GM19468 (cell line): ENCODE measurements at regions not wholly inside any gene's neighbourhood (a gene's known extent, or its start where the extent isn't known, plus 50 kb on each side); places are given as distances from the start of the nearest gene placed in this dataset.
"Not testable (repeated sequence)": the region's sequence is repeated elsewhere in the genome, so short reads cannot be mapped to it uniquely, and the experiment has no call there.

ENCODE experiments used
- ATAC-seq: cut with Tn5 transposase; IDR thresholded peaks from one replicate; pipeline ENCODE4 v1.9.1; 2021; ENCODE audit warnings: mild to moderate bottlenecking, moderate library complexity, moderate number of reproducible peaks; ENCODE audit not compliant: unreplicated experiment; ENCODE audit errors: extremely low read depth

DNA sequence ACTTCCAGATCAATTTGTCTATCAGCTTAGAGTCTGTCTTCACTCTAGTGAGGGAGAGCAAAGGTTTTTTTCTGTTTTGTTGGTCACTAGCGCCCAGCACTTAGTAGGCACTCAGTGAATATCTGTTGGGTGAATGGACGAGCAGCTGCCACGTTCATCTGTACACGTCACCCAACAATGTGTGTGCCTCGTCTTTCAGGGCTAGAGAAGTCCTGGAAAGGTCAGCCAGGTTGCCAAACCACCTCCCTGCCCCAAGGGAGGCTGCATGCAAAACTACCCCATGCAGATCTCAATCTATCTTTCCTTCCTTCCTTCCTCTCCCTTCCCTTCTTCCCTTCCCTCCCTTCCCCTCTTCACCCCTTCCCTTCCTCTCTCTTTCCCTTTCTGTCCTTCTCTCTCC, 340.9 kb downstream of the SOX9 start:
- no peak for ATAC-seq

- no peak for ATAC-seq
Measured at GRCh38 chr17:72462407-72462806, 341.6 kb downstream of the SOX9 start.

- ATAC-seq: no peak
Measured at GRCh38 chr17:72462814-72463213, 342.0 kb downstream of the SOX9 start.

- ATAC-seq: no peak
Measured at GRCh38 chr17:72463287-72464102, 342.7 kb downstream of the SOX9 start.

- ATAC-seq: not testable (repeated sequence)
Measured at GRCh38 chr17:72464221-72464620, 343.4 kb downstream of the SOX9 start.

DNA sequence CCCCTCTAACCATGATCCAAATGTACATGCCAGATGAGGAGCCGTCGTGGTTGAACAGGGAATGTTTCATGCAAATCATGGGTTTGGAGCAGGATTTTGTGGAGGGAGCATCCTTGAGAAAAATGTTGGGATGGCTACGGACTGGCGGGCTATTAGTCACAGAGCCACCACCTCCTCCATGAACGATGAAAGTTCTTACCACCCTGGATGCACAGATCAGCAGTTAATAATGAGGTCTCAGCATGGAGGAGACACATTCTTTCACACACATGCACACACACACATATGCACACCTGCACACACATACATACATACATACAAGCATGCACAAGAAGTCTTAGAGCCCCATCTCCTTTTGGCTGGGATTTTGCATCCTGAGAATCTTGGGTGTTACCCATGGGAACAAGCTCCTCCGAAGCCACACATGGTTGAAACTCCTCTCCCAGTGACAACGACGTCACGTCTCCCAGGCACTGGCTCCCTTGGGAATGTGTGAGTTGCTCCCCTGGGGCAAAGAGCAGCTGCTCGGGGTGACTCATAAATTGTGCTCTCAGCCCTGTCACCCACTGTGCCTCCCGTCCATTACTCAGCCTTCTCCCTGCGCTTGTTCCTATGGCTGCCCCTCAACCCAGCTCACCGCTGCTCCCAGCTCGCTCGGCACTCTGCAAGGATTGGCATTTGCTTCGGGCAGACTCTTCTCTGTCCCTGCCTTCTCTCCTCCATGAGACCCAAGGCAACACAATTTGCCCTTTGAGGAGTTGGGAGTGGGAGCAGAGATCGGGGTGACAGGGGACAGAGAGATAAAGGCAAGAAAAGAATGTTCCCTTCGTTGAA, 344.6 kb downstream of the SOX9 start:
- no peak for ATAC-seq

DNA sequence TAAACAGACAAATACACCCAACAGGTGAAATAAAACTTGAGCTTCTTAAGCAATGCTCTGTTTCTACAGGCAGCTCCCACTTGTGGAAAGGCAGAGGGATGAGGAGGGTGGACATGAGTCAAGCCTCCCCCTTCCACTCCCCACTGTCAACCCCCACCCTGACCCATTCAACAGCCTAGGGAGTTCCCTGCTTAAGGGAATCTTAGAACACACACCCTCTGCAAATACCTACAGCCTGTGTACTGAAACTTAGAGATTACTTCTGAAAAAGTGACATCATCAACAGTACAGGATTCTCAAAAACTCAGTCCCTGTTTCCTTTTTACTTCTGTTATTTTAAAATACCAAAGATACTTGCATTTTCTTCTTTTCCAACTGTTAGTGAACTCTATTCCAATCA, 345.4 kb downstream of the SOX9 start:
- ATAC-seq: peak; percentile 41

DNA sequence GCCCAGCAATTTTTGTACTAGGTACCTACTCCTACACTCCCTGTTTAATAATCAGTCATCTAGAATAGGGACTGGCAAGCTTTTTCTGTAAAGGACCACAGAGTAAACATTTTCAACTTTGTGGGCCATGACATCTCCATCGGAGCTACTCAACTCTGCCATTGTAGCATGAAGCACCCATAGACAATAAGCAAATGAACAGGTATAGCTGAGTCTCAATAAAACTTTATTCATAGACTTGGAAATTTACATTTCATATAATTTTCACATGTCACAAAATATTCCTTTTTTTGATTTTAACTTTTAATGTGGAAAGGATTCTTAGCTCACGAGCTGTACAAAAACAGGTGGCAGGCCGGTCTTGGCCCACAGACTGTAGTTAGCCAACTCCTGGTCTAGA, 345.8 kb downstream of the SOX9 start:
- no peak for ATAC-seq

DNA sequence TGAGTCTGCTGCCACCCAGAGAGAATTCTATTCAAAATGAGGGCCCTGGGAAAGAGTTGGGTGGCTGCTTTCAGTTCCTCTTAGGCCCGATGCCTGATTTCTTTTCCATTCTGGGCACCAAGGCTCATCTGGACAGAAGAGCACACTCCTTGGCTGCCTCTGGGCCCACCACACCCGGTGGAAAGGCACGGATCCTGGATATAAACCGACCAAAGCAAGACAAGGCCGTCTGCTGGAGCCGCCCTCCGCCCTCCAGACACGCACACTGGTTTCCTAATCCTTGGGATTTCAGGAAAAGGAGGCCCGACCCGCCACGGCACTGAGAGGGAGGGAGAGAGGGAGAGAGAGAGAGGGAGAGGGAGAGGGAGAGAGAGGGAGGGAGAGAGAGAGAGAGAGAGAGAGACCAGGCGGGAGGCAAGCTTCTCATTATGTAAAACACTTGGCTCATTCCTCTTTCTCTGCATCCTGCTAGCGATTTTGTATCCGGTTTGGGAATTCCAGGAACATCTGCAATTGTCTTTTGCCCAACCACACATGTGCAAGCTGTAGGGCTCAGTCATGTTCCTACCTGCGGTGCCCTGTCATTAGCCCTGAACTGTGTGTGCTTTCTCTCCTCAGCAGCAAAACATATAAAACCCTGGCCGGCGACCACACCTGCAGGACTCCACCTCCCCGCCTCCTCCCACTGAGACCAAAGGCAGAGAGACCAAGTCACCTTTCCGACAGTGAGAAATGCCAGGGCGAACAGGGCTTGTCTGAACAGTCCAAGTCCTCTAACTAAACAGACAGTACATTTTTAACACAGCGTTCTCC, 347.2 kb downstream of the SOX9 start:
- no peak for ATAC-seq

- no peak for ATAC-seq
Measured at GRCh38 chr17:72468841-72469240, 348.0 kb downstream of the SOX9 start.

- no peak for ATAC-seq
Measured at GRCh38 chr17:72470121-72470705, 349.4 kb downstream of the SOX9 start.

DNA sequence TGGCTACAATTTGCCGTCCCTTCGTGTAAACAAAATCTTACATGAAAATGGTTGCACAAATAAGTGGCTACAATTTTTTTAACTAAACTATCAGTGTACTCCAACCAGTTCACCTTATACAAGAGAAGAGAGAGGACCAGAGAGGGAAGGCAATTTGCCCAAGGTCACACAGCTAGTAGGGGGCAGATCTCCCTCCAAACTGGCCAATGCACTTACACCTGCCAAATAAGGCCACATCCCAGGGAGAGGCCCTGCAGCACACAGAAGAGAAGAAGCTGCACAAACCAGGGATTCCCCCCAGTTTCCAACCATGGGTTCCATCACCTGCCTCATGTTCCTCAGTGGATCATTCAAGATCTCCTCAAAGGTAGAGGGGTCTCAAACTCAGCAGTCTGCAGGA, 349.9 kb downstream of the SOX9 start:
- no peak for ATAC-seq

- no peak for ATAC-seq
Measured at GRCh38 chr17:72471296-72471695, 350.5 kb downstream of the SOX9 start.

- no peak for ATAC-seq
Measured at GRCh38 chr17:72472106-72472505, 351.3 kb downstream of the SOX9 start.

DNA sequence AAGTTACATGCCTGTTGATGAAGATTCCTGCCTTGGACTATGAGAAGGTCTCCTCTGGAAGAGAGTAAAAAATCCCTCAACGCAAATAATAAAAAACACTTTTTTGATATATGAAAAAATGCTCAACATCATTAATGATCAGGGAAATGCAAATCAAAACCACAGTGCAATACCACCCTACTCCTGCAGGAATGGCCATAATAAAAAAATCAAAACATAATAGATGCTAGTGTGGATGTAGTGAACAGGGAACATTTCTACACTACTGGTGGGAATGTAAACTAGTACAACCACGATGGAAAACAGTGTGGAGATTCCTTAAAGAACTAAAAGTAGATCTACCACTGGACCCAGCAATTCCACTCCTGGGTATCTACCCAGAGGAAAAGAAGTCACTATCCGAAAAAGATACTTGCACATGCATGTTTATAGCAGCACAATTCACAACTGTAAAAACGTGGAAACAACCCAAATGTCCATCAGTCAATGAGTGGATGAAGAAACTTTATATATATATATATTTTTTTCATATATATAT, 352.1 kb downstream of the SOX9 start:
- ATAC-seq: not testable (repeated sequence)

DNA sequence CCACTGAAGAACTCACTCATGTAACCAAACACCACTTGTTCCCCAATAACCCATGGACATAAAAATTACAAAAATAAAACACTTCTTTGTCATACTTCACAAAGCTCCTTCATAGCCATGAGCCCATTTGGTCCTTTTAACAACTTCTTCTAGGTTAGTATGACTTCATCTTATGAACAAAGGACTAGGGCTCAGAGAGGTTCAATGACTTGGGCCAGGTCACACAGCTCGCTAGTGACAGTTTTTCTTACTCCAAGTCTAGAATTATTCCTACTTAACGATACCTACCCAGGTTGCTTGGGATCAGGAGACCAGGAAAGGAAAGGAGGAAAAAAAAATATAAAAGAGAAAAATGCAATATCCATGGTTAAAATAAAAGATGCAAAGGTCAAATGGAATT, 353.4 kb downstream of the SOX9 start:
- no peak for ATAC-seq

DNA sequence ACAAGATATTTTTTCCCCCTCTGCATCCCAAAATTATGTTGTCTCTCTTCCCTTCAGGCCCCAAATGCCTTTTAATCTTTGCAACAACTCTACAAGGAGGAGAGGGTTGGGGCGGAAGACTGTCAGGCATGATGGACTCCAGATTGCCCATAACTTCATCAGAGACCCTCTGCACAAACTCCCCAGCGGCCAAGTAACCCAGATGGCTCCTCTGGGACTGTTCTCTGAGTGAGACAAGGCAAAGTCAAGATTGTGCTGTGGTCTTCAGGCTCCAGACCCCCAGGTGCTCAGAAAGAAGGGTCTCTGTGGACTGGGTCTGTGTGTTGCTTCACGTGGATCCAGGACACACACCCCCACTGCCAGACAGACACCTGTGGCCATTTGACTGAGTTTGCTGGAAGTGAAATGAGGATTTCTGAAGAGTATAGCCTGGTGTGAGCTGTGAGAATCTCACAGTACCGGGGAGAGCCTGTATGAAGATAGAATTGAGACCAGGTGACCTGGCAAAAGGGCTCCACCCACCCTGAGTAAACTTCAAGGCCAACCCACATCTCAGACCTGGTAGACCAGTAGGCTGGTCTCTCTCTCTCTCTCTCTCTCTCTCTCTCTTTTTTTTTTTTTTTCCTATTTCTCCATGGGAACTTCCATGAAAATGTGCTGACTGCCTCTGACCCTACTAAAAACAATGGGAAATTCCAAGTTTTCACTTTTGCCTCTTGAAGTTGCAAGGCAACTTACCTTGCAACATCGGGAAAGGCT, 354.1 kb downstream of the SOX9 start:
- no peak for ATAC-seq

DNA sequence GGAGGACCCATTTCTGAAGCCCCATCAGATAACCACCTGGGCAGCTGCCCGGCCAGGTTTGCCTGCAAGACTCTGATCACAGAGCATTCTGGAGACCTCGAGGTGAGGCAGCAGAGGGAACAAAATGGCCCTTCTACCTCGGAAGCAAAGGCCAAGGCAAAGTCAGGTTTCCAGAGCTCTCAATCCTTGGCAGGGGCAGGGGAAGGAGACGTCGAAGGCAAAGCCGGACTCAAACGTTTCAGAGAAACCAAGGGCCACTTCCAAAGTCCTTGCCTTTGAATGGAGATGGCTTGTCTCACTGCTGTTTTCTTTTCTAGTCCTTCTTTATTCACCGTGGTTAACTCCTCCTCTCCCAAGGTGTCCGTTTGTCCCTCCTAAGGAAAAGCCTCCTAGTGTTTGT, 355.3 kb downstream of the SOX9 start:
- no peak for ATAC-seq

- no peak for ATAC-seq
Measured at GRCh38 chr17:72476575-72476986, 355.8 kb downstream of the SOX9 start.
